K562 (cell line): ENCODE measurements at regions not wholly inside any gene's neighbourhood (a gene's known extent, or its start where the extent isn't known, plus 50 kb on each side); places are given as distances from the start of the nearest gene placed in this dataset.

Source experiments
- ATAC-seq: fragments of 200-7000 bp; cut with Tn5 transposase; 3 replicates; pipeline ENCODE4 v1.9.1; 2020; ENCODE audit warnings: moderate library complexity
- BruUV-seq: library from RNA; stranded (reverse); fragments of 400-500 nt; replicated peaks from 2 replicates; lab custom pipeline; 2021; lab: Mats Ljungman, UMichigan
- CTCF ChIA-PET: fragments of 300-600 bp; formaldehyde crosslinking; extraction: SDS; loops from one replicate; lab custom pipeline; 2021; ENCODE audit warnings: low intra/inter-chr PET ratio; lab: Yijun Ruan, JAX
- POLR2A ChIA-PET: fragments of 300-600, 350-650 bp; sonication (Branson Sonifier 250); formaldehyde crosslinking; extraction: SDS; loops from one replicate; lab custom pipeline; 2021; ENCODE audit warnings: antibody characterized with exemption, inconsistent platforms; lab: Yijun Ruan, JAX
- DNase-seq, 4 experiments: peaks; one replicate each; pipeline versions ENCODE4 v3.0.0 to v3.0.0-alpha.2; 2011 to 2018; ENCODE audit warnings: low spot score in 3 of 4, mixed read lengths in 3 of 4; ENCODE audit errors: extremely low read depth in 1 of 4
- FAIRE-seq: peaks from 2 replicates; lab custom pipeline; 2011; peaks lifted over from hg19 to GRCh38; lab: Jason Lieb, UNC
- H2AFZ ChIP-seq: 2 replicates; pipeline ENCODE4 v1.6.0; 2011; ENCODE audit warnings: low read depth, low read length, control low read depth, inconsistent platforms
- H3K27ac ChIP-seq: fragments of 200-600 bp; 3 replicates; pipeline ENCODE4 v1.8.0; 2011; ENCODE audit warnings: low read depth, mild to moderate bottlenecking, control low read depth, inconsistent platforms, low read length, moderate library complexity, mixed read lengths; ENCODE audit errors: extremely low read depth
- H3K27me3 ChIP-seq, 2 experiments: fragments of 300-600 bp in 1 of 2; 2 replicates in 1 of 2; 3 replicates in 1 of 2; pipeline versions ENCODE4 v1.6.0 to v1.8.0; 2011; ENCODE audit warnings: inconsistent platforms in 2 of 2, low read length in 2 of 2, mild to moderate bottlenecking in 1 of 2, mixed read lengths in 1 of 2, moderate library complexity in 1 of 2; ENCODE audit not compliant: control insufficient read depth in 2 of 2, insufficient read depth in 2 of 2
- H3K36me3 ChIP-seq: fragments of 300-600 bp; 3 replicates; pipeline ENCODE4 v1.8.0; 2011; ENCODE audit warnings: mild to moderate bottlenecking, low read length, inconsistent platforms; ENCODE audit not compliant: control insufficient read depth, insufficient read depth
- H3K4me1 ChIP-seq, 2 experiments: fragments of 200-600 bp in 1 of 2; replicated peaks in 1 of 2; 2 replicates in 1 of 2; 3 replicates in 1 of 2; pipeline versions ENCODE4 v1.5.1 to v1.8.0; 2011; ENCODE audit warnings: inconsistent platforms in 2 of 2, low read length in 2 of 2, mild to moderate bottlenecking in 1 of 2, mixed read lengths in 1 of 2, moderate library complexity in 1 of 2; ENCODE audit not compliant: control insufficient read depth in 2 of 2, insufficient read depth in 2 of 2
- H3K4me2 ChIP-seq: 2 replicates; pipeline ENCODE4 v1.6.1; 2011; ENCODE audit warnings: low read length, control low read depth, inconsistent platforms, mixed read lengths; ENCODE audit not compliant: insufficient read depth
- H3K4me3 ChIP-seq: fragments of 200-600 bp; sonication (generic), shearing (Covaris generic); 2 replicates; pipeline ENCODE4 v1.5.1; 2016; ENCODE audit warnings: control low read depth, inconsistent platforms
- H3K79me2 ChIP-seq: fragments of 200-600 bp; 3 replicates; pipeline ENCODE4 v1.8.0; 2011; ENCODE audit warnings: low read length, inconsistent platforms; ENCODE audit not compliant: control insufficient read depth, insufficient read depth
- H3K9ac ChIP-seq, 2 experiments: 2 replicates each; pipeline versions ENCODE4 v1.6.0 to v1.6.1; 2011; ENCODE audit warnings: low read depth in 2 of 2, low read length in 2 of 2, control low read depth in 1 of 2, inconsistent platforms in 1 of 2, mild to moderate bottlenecking in 1 of 2, mixed read lengths in 1 of 2; ENCODE audit not compliant: insufficient read depth in 1 of 2
- H3K9me1 ChIP-seq: one replicate; pipeline ENCODE4 v1.6.0; 2011; ENCODE audit warnings: inconsistent platforms, mild to moderate bottlenecking, low read length, moderate library complexity; ENCODE audit not compliant: control insufficient read depth, insufficient read depth
- H3K9me3 ChIP-seq: replicated peaks from 2 replicates; pipeline ENCODE4 v1.5.1; 2011; ENCODE audit warnings: low read depth, low read length, inconsistent platforms; ENCODE audit not compliant: control insufficient read depth, insufficient read depth
- H4K20me1 ChIP-seq: replicated peaks from 2 replicates; pipeline ENCODE4 v1.6.1; 2011; ENCODE audit warnings: low read length, inconsistent platforms, mixed read lengths; ENCODE audit not compliant: control insufficient read depth, insufficient read depth
- BRCA1 ChIP-seq, 2 experiments: fragments of 450-650 bp in 1 of 2; sonication (generic) in 1 of 2; formaldehyde crosslinking in 1 of 2; IDR thresholded peaks; 2 replicates each; pipeline versions ENCODE4 v1.5.0 to v1.6.1; 2017 to 2020; ENCODE audit warnings: mild to moderate bottlenecking in 1 of 2, missing genetic modification reagents in 1 of 2
- GABPB1 ChIP-seq: sonication (generic); formaldehyde crosslinking; IDR thresholded peaks from 2 replicates; pipeline ENCODE4 v1.8.0; 2022; ENCODE audit warnings: mild to moderate bottlenecking, missing genetic modification reagents
- HNRNPLL ChIP-seq: fragments of 200-400 bp; formaldehyde crosslinking; IDR thresholded peaks from 2 replicates; pipeline ENCODE4 v1.6.1; 2017; ENCODE audit warnings: low read length, low read depth, mild to moderate bottlenecking; ENCODE audit not compliant: poor library complexity, severe bottlenecking
- PHB2 ChIP-seq: fragments of 450-650 bp; IDR thresholded peaks from 2 replicates; pipeline ENCODE4 v1.6.1; 2017; ENCODE audit warnings: low read depth
- RBM25 ChIP-seq: fragments of 200-400 bp; formaldehyde crosslinking; IDR thresholded peaks from 2 replicates; pipeline ENCODE4 v1.6.1; 2018; ENCODE audit warnings: low read length, low read depth, moderate library complexity; ENCODE audit not compliant: severe bottlenecking
- SP2 ChIP-seq: IDR thresholded peaks from 2 replicates; pipeline ENCODE4 v1.6.1; 2011; ENCODE audit warnings: mild to moderate bottlenecking, low read depth, low read length, moderate library complexity; ENCODE audit not compliant: poor library complexity, severe bottlenecking; ENCODE audit errors: extremely low read depth
- ZNF133 ChIP-seq: fragments of 250-450 bp; sonication (Bioruptor Pico); IDR thresholded peaks from 2 replicates; pipeline ENCODE4 v1.4.0; 2020; ENCODE audit warnings: mild to moderate bottlenecking
- ZNF175 ChIP-seq: fragments of 200-800 bp; sonication (Bioruptor generic); IDR thresholded peaks from 2 replicates; pipeline ENCODE4 v1.6.1; 2016; ENCODE audit warnings: low read depth, mild to moderate bottlenecking, missing genetic modification characterization, missing compliant biosample characterization
- ZNF354B ChIP-seq: fragments of 250-450 bp; sonication (Bioruptor Pico); IDR thresholded peaks from 2 replicates; pipeline ENCODE4 v1.4.0; 2020
- whole genome bisulfite sequencing: fragments of 100-300 bp; shearing (Covaris generic); methylation state at CpG from one replicate; pipeline ENCODE4 v1.1.6; 2016; ENCODE audit warnings: low coverage, mixed read lengths; ENCODE audit not compliant: insufficient coverage; ENCODE audit errors: missing lambda C conversion rate; 5-methylcytosine and 5-hydroxymethylcytosine counted together
- in situ Hi-C: fragments of 300-500 bp; cut with MboI; formaldehyde crosslinking; loops from 4 replicates; pipeline ENCODE4 v1.15.0; 2018; ENCODE audit warnings: inconsistent platforms, mixed read lengths
- intact Hi-C: fragments of 100-400 bp; cut with micrococcal nuclease; formaldehyde crosslinking; loops from 2 replicates; pipeline ENCODE4 v1.14.2; 2022

DNA sequence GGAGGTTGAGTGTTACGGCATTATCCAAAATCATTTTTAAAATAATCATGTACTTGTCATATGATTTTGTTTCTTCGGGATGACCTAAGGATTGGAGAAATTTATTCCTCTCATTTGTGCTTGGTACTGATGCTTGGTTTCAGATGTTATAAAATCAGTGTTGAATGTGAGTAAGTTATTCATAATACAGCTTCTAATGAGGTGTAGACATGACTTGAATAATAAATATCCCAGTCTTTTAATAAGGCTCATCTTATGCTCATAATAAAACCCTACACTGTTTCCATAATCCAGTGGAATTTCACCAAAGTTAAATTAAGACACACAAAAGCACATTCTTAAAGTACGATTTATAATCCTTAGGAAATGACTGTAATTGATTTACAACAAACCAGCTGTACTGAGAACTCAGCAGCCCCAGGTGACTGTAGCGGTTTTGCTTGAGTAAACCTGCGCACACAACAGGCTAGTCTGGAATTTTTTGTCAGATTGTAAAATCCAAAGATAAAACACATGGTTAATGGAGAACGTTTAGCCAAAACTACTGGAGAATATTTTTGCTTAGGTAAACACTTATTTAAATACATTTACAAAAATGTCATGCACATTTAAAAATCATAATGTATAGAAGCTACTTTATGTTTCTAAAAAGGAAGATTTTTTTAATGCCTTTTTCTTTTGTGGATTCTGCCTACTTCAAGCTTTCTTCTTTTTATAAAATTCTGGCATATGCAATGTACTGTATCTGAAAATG is 609.8 kb upstream of the GRAMD2B start:
- H3K27ac ChIP-seq = no peak overlapping the region
- FAIRE-seq = no peak
- BruUV-seq = no TSS peak
- no peak for ATAC-seq
- H3K9me1 ChIP-seq = no peaks in the 10 kb centered on the region
- no peak overlapping the region for H3K4me3 ChIP-seq
- H3K36me3 ChIP-seq = no peaks in the 10 kb centered on the region
- no peak overlapping the region for H2AFZ ChIP-seq
- no peaks in the 10 kb centered on the region for H4K20me1 ChIP-seq
- no peaks in the 10 kb centered on the region for H3K27me3 ChIP-seq
- ChIA-PET POLR2A (no interaction called here), CTCF (no interaction called here)
- H3K79me2 ChIP-seq = no peaks in the 10 kb centered on the region
- in situ Hi-C loops = no loop called here
- DNase-seq = no peak
- H3K9me3 ChIP-seq = no peaks in the 10 kb centered on the region
- under 1% methylated on average over 6 of the region's 6 CpGs for WGBS
- no peaks in the 10 kb centered on the region for H3K4me1 ChIP-seq
- TF ChIP-seq ZNF354B (CRISPR knock-in tag) (no peak), BRCA1 (IDR thresholded peaks at IDR 0.05) (no peak), BRCA1 (CRISPR knock-in tag; IDR thresholded peaks at IDR 0.05) (no peak), GABPB1 (CRISPR knock-in tag) (no peak), ZNF133 (no peak), RBM25 (no peak), PHB2 (no peak), HNRNPLL (no peak), SP2 (no peak), ZNF175 (CRISPR knock-in tag) (no peak)
- intact Hi-C loops = no loop called here
- H3K4me2 ChIP-seq = no peak overlapping the region
- no peak overlapping the region for H3K9ac ChIP-seq
